A549 (cell line): ENCODE measurements at regions not wholly inside any gene's neighbourhood (a gene's known extent, or its start where the extent isn't known, plus 50 kb on each side); places are given as distances from the start of the nearest gene placed in this dataset.

Experiments
- BCL3 ChIP-seq: fragments of >200 bp; sonication (Bioruptor Twin); formaldehyde crosslinking; IDR thresholded peaks from 3 replicates; pipeline ENCODE4 v1.6.1; 2016
- CEBPB ChIP-seq, 2 experiments: fragments of >200 bp in 1 of 2; sonication (Bioruptor Twin) in 1 of 2; formaldehyde crosslinking in 1 of 2; IDR thresholded peaks; 2 replicates each; pipeline ENCODE4 v1.6.1; 2012 to 2016
- CTCF ChIP-seq: fragments of >200 bp; sonication (Bioruptor Twin); formaldehyde crosslinking; IDR thresholded peaks from 3 replicates; pipeline ENCODE4 v1.5.1; 2016
- EP300 ChIP-seq, 2 experiments: fragments of >200 bp; sonication (Bioruptor Twin); formaldehyde crosslinking; IDR thresholded peaks; 2 replicates in 1 of 2; 3 replicates in 1 of 2; pipeline ENCODE4 v1.6.1; 2016 to 2017
- FOSL2 ChIP-seq, 2 experiments: fragments of 450-650 bp in 1 of 2; fragments of >200 bp in 1 of 2; sonication (Bioruptor Twin) in 1 of 2; formaldehyde crosslinking; IDR thresholded peaks; 2 replicates each; pipeline versions ENCODE4 v1.5.0 to v1.6.1; 2016 to 2020; ENCODE audit warnings: mild to moderate bottlenecking in 1 of 2, moderate library complexity in 1 of 2
- HOXA7 ChIP-seq: fragments of 250-450 bp; sonication (Bioruptor Pico); IDR thresholded peaks from 2 replicates; pipeline ENCODE4 v1.5.0; 2020; ENCODE audit warnings: mild to moderate bottlenecking, moderate library complexity
- JUN ChIP-seq, 2 experiments: fragments of >200 bp; sonication (Bioruptor Twin); formaldehyde crosslinking; IDR thresholded peaks; 2 replicates in 1 of 2; 3 replicates in 1 of 2; pipeline ENCODE4 v1.6.1; 2016 to 2017
- KDM1A ChIP-seq: fragments of 200-600 bp; sonication (generic); IDR thresholded peaks from 2 replicates; pipeline ENCODE4 v1.6.1; 2016; ENCODE audit warnings: low read depth, mild to moderate bottlenecking
- MAX ChIP-seq: IDR thresholded peaks from 2 replicates; pipeline ENCODE4 v1.6.1; 2012
- PHF8 ChIP-seq: fragments of 200-600 bp; sonication (generic); IDR thresholded peaks from 2 replicates; pipeline ENCODE4 v1.6.1; 2016; ENCODE audit warnings: low read depth, mild to moderate bottlenecking, antibody characterized with exemption, moderate library complexity, borderline replicate concordance
- POLR2A ChIP-seq: IDR thresholded peaks from 2 replicates; pipeline ENCODE4 v1.6.1; 2012; ENCODE audit warnings: mild to moderate bottlenecking, low read length
- REST ChIP-seq: fragments of 200-600 bp; sonication (generic); IDR thresholded peaks from 2 replicates; pipeline ENCODE4 v1.6.1; 2016; ENCODE audit warnings: antibody characterized with exemption, mild to moderate bottlenecking, moderate library complexity
- USF2 ChIP-seq: fragments of 450-650 bp; IDR thresholded peaks from 2 replicates; pipeline ENCODE4 v1.6.1; 2014; ENCODE audit warnings: antibody characterized with exemption

- TF ChIP-seq CTCF = no peak
- TF ChIP-seq POLR2A = no peak
- no peak for TF ChIP-seq KDM1A
- TF ChIP-seq CEBPB (IDR thresholded peaks at IDR 0.05) = no peak
- no peak for TF ChIP-seq EP300 (IDR thresholded peaks at IDR 0.05)
- no peak for TF ChIP-seq REST
- TF ChIP-seq FOSL2 (IDR thresholded peaks at IDR 0.05) = no peak
- no peak for TF ChIP-seq FOSL2 (CRISPR knock-in tag; IDR thresholded peaks at IDR 0.05)
- TF ChIP-seq USF2 = no peak
- TF ChIP-seq PHF8 = no peak
- no peak for TF ChIP-seq MAX
- TF ChIP-seq HOXA7 = no peak
- TF ChIP-seq JUN (IDR thresholded peaks at IDR 0.05) = no peak
- TF ChIP-seq BCL3 = no peak
Observed at GRCh38 chr5:74333430-74333829, 307.1 kb downstream of the ENC1 start.
